Left ventricle myocardium inferior (tissue), 1 donor: ENCODE measurements at regions not wholly inside any gene's neighbourhood (a gene's known extent, or its start where the extent isn't known, plus 50 kb on each side); places are given as distances from the start of the nearest gene placed in this dataset.

Experiments used
- DNase-seq: peaks from one replicate; pipeline ENCODE4 v3.0.0-alpha.2; 2020
- H3K27ac ChIP-seq: fragments of 200-600 bp; replicated peaks from 2 replicates; pipeline ENCODE4 v1.8.0; 2021
- H3K27me3 ChIP-seq: fragments of 200-600 bp; 2 replicates; pipeline ENCODE4 v1.8.0; 2021; ENCODE audit warnings: low read depth
- H3K36me3 ChIP-seq: fragments of 200-600 bp; 2 replicates; pipeline ENCODE4 v1.8.0; 2021
- H3K4me1 ChIP-seq: fragments of 200-600 bp; 2 replicates; pipeline ENCODE4 v1.8.0; 2021
- H3K4me3 ChIP-seq: fragments of 200-600 bp; 2 replicates; pipeline ENCODE4 v1.8.0; 2021; ENCODE audit warnings: mild to moderate bottlenecking, moderate library complexity
- H3K9me3 ChIP-seq: fragments of 200-600 bp; replicated peaks from 2 replicates; pipeline ENCODE4 v1.8.0; 2021
- CTCF ChIP-seq: fragments of 200-600 bp; IDR thresholded peaks from 2 replicates; pipeline ENCODE4 v1.8.0; 2021; ENCODE audit warnings: antibody characterized with exemption, mild to moderate bottlenecking, borderline replicate concordance
- intact Hi-C: fragments of 100-400 bp; cut with micrococcal nuclease; formaldehyde crosslinking; loops from one replicate; pipeline ENCODE4 v1.11.0; 2022
- donor health status: DM: no; HTN: yes; CAD: no; lungs with severe emphysema.

- TF ChIP-seq CTCF: no peak
- Histone ChIP-seq H3K36me3 (no peaks in the 10 kb centered on the region), H3K9me3 (no peaks in the 10 kb centered on the region), H3K27ac (no peak overlapping the region), H3K4me3 (no peak overlapping the region), H3K27me3 (no peaks in the 10 kb centered on the region), H3K4me1 (no peaks in the 10 kb centered on the region)
- DNase-seq: no peak
- intact Hi-C loops: no loop called here
These were observed 124.6 kb upstream of the GBE1 start for GRCh38 chr3:81886081-81886480.

- no peak overlapping the region for H3K4me3 ChIP-seq
- H3K27ac ChIP-seq: no peak overlapping the region
- no peaks in the 10 kb centered on the region for H3K36me3 ChIP-seq
- H3K27me3 ChIP-seq: no peaks in the 10 kb centered on the region
- no peak for TF ChIP-seq CTCF
- H3K9me3 ChIP-seq: peaks cover 3% of the 10 kb centered on the region
- no peaks in the 10 kb centered on the region for H3K4me1 ChIP-seq
- no peak for DNase-seq
- intact Hi-C loops: no loop called here
These were observed 123.3 kb upstream of the GBE1 start for GRCh38 chr3:81884791-81885190.

GRCh38 chr3:81876826-81877225, 115.4 kb upstream of the GBE1 start:
- Histone ChIP-seq H3K27ac (no peak overlapping the region), H3K4me3 (no peak overlapping the region), H3K36me3 (no peaks in the 10 kb centered on the region), H3K27me3 (no peaks in the 10 kb centered on the region), H3K4me1 (peaks cover 8% of the 10 kb centered on the region), H3K9me3 (peaks cover 10% of the 10 kb centered on the region)
- DNase-seq: no peak
- no peak for TF ChIP-seq CTCF
- intact Hi-C loops: no loop called here

- Histone ChIP-seq H3K4me3 (no peak overlapping the region), H3K27ac (no peak overlapping the region), H3K4me1 (peaks cover 8% of the 10 kb centered on the region), H3K9me3 (peaks cover 7% of the 10 kb centered on the region), H3K27me3 (no peaks in the 10 kb centered on the region), H3K36me3 (no peaks in the 10 kb centered on the region)
- DNase-seq: no peak
- intact Hi-C loops: no loop called here
- no peak for TF ChIP-seq CTCF
These were observed 113.3 kb upstream of the GBE1 start for GRCh38 chr3:81874738-81875137.

- intact Hi-C loops: no loop called here
- H3K9me3 ChIP-seq: no peaks in the 10 kb centered on the region
These were observed 111.1 kb upstream of the GBE1 start for GRCh38 chr3:81872566-81872965.

More at GRCh38 chr3:81872566-81872965, 111.1 kb upstream of the GBE1 start:
- no peak for TF ChIP-seq CTCF
- peaks cover 8% of the 10 kb centered on the region for H3K4me1 ChIP-seq
- no peaks in the 10 kb centered on the region for H3K27me3 ChIP-seq
- no peak overlapping the region for H3K27ac ChIP-seq
- H3K4me3 ChIP-seq: no peak overlapping the region
- no peak for DNase-seq
- H3K36me3 ChIP-seq: no peaks in the 10 kb centered on the region
